Mesendoderm (in vitro differentiated cells): ENCODE measurements at regions not wholly inside any gene's neighbourhood (a gene's known extent, or its start where the extent isn't known, plus 50 kb on each side); places are given as distances from the start of the nearest gene placed in this dataset.
A peak's percentile ranks its signal among the peaks of the same experiment; 100 is the strongest.

ENCODE experiments used
- DNase-seq: peaks from one replicate; pipeline ENCODE4 v3.0.0; 2013
- H2AK5ac ChIP-seq: 2 replicates; pipeline ENCODE4 v1.6.1; 2013; ENCODE audit warnings: low read length, inconsistent platforms
- H2BK120ac ChIP-seq: 2 replicates; pipeline ENCODE4 v1.6.1; 2013; ENCODE audit warnings: low read depth, mild to moderate bottlenecking, low read length, moderate library complexity, mixed read lengths
- H2BK15ac ChIP-seq: replicated peaks from 2 replicates; pipeline ENCODE4 v1.6.1; 2013; ENCODE audit warnings: low read depth, mild to moderate bottlenecking, moderate library complexity
- H2BK5ac ChIP-seq: 2 replicates; pipeline ENCODE4 v1.6.1; 2013; ENCODE audit warnings: low read length, inconsistent platforms
- H3K18ac ChIP-seq: 2 replicates; pipeline ENCODE4 v1.6.1; 2013; ENCODE audit warnings: mild to moderate bottlenecking, low read length, mixed read lengths
- H3K23ac ChIP-seq: one replicate; pipeline ENCODE4 v1.6.1; 2013; ENCODE audit warnings: low read length
- H3K27ac ChIP-seq: 2 replicates; pipeline ENCODE4 v1.5.1; 2013; ENCODE audit warnings: low read depth, mild to moderate bottlenecking, inconsistent platforms, low read length, moderate library complexity
- H3K27me3 ChIP-seq: 2 replicates; pipeline ENCODE4 v1.6.1; 2013; ENCODE audit warnings: low read length, control low read depth, mild to moderate bottlenecking, inconsistent platforms; ENCODE audit not compliant: insufficient read depth, poor library complexity
- H3K36me3 ChIP-seq: 2 replicates; pipeline ENCODE4 v1.6.1; 2013; ENCODE audit warnings: low read length, inconsistent platforms; ENCODE audit not compliant: control insufficient read depth, insufficient read depth
- H3K4ac ChIP-seq: one replicate; pipeline ENCODE4 v1.6.1; 2013; ENCODE audit warnings: low read depth, mild to moderate bottlenecking, low read length, moderate library complexity
- H3K4me1 ChIP-seq: 2 replicates; pipeline ENCODE4 v1.6.1; 2013; ENCODE audit warnings: low read depth, low read length, inconsistent platforms; ENCODE audit not compliant: control insufficient read depth
- H3K4me2 ChIP-seq: 2 replicates; pipeline ENCODE4 v1.6.1; 2013; ENCODE audit warnings: low read length
- H3K4me3 ChIP-seq: 2 replicates; pipeline ENCODE4 v1.5.1; 2013; ENCODE audit warnings: mild to moderate bottlenecking, low read length
- H3K56ac ChIP-seq: one replicate; pipeline ENCODE4 v1.6.1; 2013; ENCODE audit warnings: low read length
- H3K79me1 ChIP-seq: 2 replicates; pipeline ENCODE4 v1.6.1; 2013; ENCODE audit warnings: low read length, inconsistent platforms
- H3K79me2 ChIP-seq: 2 replicates; pipeline ENCODE4 v1.6.1; 2013; ENCODE audit warnings: mild to moderate bottlenecking, low read length; ENCODE audit not compliant: control insufficient read depth, insufficient read depth
- H3K9ac ChIP-seq: 2 replicates; pipeline ENCODE4 v1.6.1; 2013; ENCODE audit warnings: low read length, inconsistent platforms
- H4K5ac ChIP-seq: one replicate; pipeline ENCODE4 v1.6.1; 2013; ENCODE audit warnings: low read length
- H4K8ac ChIP-seq: one replicate; pipeline ENCODE4 v1.6.1; 2013; ENCODE audit warnings: low read depth, mild to moderate bottlenecking, control low read depth, low read length, moderate library complexity
- WGBS: extraction: QIAGEN DNeasy Blood & Tissue Kit; methylation state at CpG from one replicate; pipeline ENCODE4 v1.1.7; 2013; ENCODE audit warnings: low lambda C conversion rate, missing lambda C conversion rate; ENCODE audit not compliant: insufficient coverage; ENCODE audit errors: extremely low coverage; 5-methylcytosine and 5-hydroxymethylcytosine counted together

- peak; percentile 85 for DNase-seq
- Histone ChIP-seq H3K9ac (no peak overlapping the region), H2BK5ac (no peak overlapping the region), H3K4ac (no peak overlapping the region), H3K56ac (no peak overlapping the region), H4K8ac (no peak overlapping the region), H3K79me2 (no peaks in the 10 kb centered on the region), H3K4me1 (no peaks in the 10 kb centered on the region), H3K23ac (no peak overlapping the region), H3K18ac (no peak overlapping the region), H3K79me1 (no peaks in the 10 kb centered on the region), H2AK5ac (no peak overlapping the region), H3K4me3 (no peak overlapping the region), H3K4me2 (no peak overlapping the region), H3K36me3 (no peaks in the 10 kb centered on the region), H3K27ac (no peak overlapping the region), H3K27me3 (no peaks in the 10 kb centered on the region), H2BK120ac (no peak overlapping the region), H4K5ac (no peak overlapping the region), H2BK15ac (no peak overlapping the region)
- no CpG with 5 or more reads among the region's 13 CpGs for WGBS
Observed at GRCh38 chr11:69888483-69889181, 69.4 kb upstream of the FGF3 start.

- Histone ChIP-seq H3K4ac (no peak overlapping the region), H3K79me1 (no peaks in the 10 kb centered on the region), H3K36me3 (no peaks in the 10 kb centered on the region), H3K9ac (no peak overlapping the region), H4K8ac (no peak overlapping the region), H3K56ac (no peak overlapping the region), H3K23ac (no peak overlapping the region), H3K27me3 (no peaks in the 10 kb centered on the region), H2AK5ac (no peak overlapping the region), H3K4me3 (no peak overlapping the region), H2BK120ac (no peak overlapping the region), H3K27ac (no peak overlapping the region), H2BK15ac (no peak overlapping the region), H3K79me2 (no peaks in the 10 kb centered on the region), H3K18ac (no peak overlapping the region), H3K4me1 (no peaks in the 10 kb centered on the region), H2BK5ac (no peak overlapping the region), H4K5ac (no peak overlapping the region), H3K4me2 (no peak overlapping the region)
- WGBS, result no CpG with 5 or more reads among the region's 27 CpGs
- DNase-seq, result peak; percentile 28
Observed at GRCh38 chr11:69889400-69890318, 70.4 kb upstream of the FGF3 start.

DNA sequence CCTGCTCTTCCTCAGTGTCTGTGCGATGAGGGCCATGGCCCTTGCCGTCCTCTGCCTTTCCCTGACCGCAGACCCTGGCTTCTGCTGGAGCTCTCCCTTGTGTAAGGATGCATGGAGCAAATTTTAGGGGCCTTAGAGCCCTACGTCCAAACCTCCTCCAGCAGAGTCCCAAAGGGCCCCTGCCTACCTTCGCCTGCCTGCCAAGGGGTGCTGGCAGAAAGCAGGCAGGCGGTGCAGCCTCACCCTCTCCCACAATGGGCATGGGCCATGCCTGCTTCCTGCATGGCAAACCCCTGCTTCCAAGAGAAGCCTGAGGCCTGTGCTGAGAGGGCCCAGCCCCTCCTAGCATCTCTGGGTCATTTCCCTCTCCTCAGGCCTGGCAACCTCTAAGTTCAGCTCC lies 71.3 kb upstream of the FGF3 start:
- no peak overlapping the region for H3K4ac ChIP-seq
- H2BK5ac ChIP-seq, result no peak overlapping the region
- H4K8ac ChIP-seq, result no peak overlapping the region
- no peaks in the 10 kb centered on the region for H3K27me3 ChIP-seq
- WGBS, result no CpG with 5 or more reads among the region's 6 CpGs
- no peaks in the 10 kb centered on the region for H3K36me3 ChIP-seq
- no peak overlapping the region for H2BK120ac ChIP-seq
- no peaks in the 10 kb centered on the region for H3K79me2 ChIP-seq
- H3K18ac ChIP-seq, result no peak overlapping the region
- no peak overlapping the region for H3K4me3 ChIP-seq
- H4K5ac ChIP-seq, result no peak overlapping the region
- H3K4me1 ChIP-seq, result no peaks in the 10 kb centered on the region
- no peak overlapping the region for H2AK5ac ChIP-seq
- no peak for DNase-seq
- no peak overlapping the region for H3K9ac ChIP-seq
- H3K27ac ChIP-seq, result no peak overlapping the region
- no peaks in the 10 kb centered on the region for H3K79me1 ChIP-seq
- H2BK15ac ChIP-seq, result no peak overlapping the region
- H3K56ac ChIP-seq, result no peak overlapping the region
- no peak overlapping the region for H3K23ac ChIP-seq
- H3K4me2 ChIP-seq, result no peak overlapping the region

DNA sequence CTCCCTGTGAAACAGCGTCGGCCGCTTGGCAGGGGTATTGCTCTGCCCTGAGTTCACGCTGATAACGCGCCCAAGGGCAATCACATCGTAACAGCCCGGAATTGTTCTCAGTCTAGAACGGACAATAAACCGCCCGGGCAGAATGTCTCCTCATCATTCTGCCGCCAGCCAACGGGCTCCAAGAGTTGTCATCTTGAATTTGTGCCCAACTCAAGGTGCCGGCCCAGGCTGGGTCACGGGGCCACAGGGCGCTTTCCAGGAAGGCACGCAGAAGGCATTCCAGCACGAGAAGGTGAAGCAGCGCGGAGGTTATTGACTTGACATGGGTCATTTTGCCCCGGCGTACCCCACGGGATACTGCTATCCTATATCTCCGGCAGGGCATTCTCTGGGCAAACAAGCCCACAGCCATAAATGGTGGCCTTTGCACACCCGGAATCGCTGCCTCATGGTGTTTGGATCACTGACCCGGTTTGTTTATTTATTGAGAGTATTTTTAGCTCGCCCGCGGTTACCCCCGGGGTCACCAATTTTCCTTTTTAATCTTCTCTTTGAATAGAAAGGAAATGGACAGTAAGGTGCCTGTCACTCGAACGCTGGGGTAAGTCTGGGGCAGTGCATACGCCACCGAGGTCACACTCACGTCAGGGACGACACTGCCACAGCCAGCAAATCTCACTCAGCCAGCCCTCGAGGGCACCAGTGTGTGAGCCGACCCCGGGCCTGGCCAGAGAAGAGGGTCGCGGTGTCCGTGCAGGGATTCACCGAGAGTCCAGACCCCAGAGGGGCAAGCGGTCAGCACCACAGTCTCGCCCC lies 72.4 kb upstream of the FGF3 start:
- no peaks in the 10 kb centered on the region for H3K36me3 ChIP-seq
- H3K27me3 ChIP-seq, result no peaks in the 10 kb centered on the region
- H2BK120ac ChIP-seq, result no peak overlapping the region
- no peak overlapping the region for H3K56ac ChIP-seq
- H3K79me1 ChIP-seq, result no peaks in the 10 kb centered on the region
- no peak for DNase-seq
- H4K8ac ChIP-seq, result no peak overlapping the region
- no peak overlapping the region for H2AK5ac ChIP-seq
- H3K4ac ChIP-seq, result no peak overlapping the region
- H3K79me2 ChIP-seq, result no peaks in the 10 kb centered on the region
- no peak overlapping the region for H3K9ac ChIP-seq
- H3K18ac ChIP-seq, result no peak overlapping the region
- H4K5ac ChIP-seq, result no peak overlapping the region
- H3K4me2 ChIP-seq, result no peak overlapping the region
- no peak overlapping the region for H2BK5ac ChIP-seq
- H3K4me3 ChIP-seq, result no peak overlapping the region
- H2BK15ac ChIP-seq, result no peak overlapping the region
- H3K4me1 ChIP-seq, result no peaks in the 10 kb centered on the region
- no peak overlapping the region for H3K27ac ChIP-seq
- H3K23ac ChIP-seq, result no peak overlapping the region
- WGBS, result no CpG with 5 or more reads among the region's 46 CpGs

DNA sequence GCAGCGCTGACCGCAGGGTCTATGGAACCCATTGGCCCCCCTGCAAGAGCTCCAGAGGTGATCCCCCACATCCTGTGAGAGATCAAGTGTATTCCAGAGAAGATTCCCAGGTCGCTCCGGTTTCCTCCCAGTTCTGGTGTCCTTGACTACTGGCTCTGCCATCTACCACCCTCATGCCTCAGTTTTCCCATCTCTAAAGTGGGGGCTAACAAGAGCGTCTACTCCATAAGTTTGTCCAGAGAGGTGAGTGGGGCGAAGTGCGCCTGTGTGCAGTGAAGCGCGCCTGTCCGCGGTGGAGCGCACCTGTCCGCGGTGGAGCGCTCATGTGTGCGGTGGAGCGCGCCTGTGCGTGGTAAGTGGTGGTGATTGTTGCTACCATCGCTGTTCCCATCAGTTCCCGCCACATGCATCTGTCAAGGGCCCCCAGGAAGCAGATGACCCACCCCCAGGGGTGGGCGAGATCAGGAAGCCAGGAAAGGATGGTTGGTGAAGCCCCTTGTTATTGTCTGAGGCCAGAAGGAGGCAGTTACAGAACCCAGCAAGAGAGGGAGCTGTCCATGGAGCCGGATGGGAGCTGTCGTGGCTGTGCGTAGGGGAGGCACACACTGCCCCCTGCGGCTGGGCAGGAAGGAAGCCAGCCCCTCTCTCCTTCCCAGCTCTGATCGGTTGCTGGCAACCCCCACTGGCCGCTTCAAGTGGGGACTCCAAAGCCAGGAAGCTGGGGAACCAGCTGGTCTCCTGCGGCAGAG lies 73.2 kb upstream of the FGF3 start:
- Histone ChIP-seq H3K4ac (no peak overlapping the region), H3K9ac (peak overlapping the region; percentile 18), H3K27me3 (no peaks in the 10 kb centered on the region), H2AK5ac (no peak overlapping the region), H2BK120ac (no peak overlapping the region), H3K36me3 (no peaks in the 10 kb centered on the region), H3K27ac (no peak overlapping the region), H3K4me3 (no peak overlapping the region), H3K79me1 (no peaks in the 10 kb centered on the region), H2BK5ac (no peak overlapping the region), H3K23ac (no peak overlapping the region), H4K5ac (no peak overlapping the region), H3K4me1 (no peaks in the 10 kb centered on the region), H3K4me2 (no peak overlapping the region), H3K18ac (no peak overlapping the region), H4K8ac (no peak overlapping the region), H3K79me2 (no peaks in the 10 kb centered on the region), H2BK15ac (no peak overlapping the region), H3K56ac (peak overlapping the region; percentile 54)
- no CpG with 5 or more reads among the region's 29 CpGs for WGBS
- DNase-seq, result peak; percentile 86
